ENCODE measurements at regions not wholly inside any gene's neighbourhood (a gene's known extent, or its start where the extent isn't known, plus 50 kb on each side); places are given as distances from the start of the nearest gene placed in this dataset.

GRCh38 chr2:163253621-163254285 is 415.2 kb upstream of the KCNH7 start:
- TF ChIP-seq CTCF (IDR thresholded peaks at IDR 0.05; ENCODE audit: insufficient read depth, low read length, poor library complexity, severe bottlenecking) (no peak), EZH2phosphoT487 (conservative IDR thresholded peaks at IDR 0.05; ENCODE audit: low read length) (no peak)
- Histone ChIP-seq H2AFZ (ENCODE audit: low read depth, low read length, severe bottlenecking) (no peak overlapping the region), H3K79me2 (ENCODE audit: insufficient read depth, low read length) (no peaks in the 10 kb centered on the region), H3K4me3 (ENCODE audit: insufficient read depth, low read length, poor library complexity, severe bottlenecking) (no peak overlapping the region), H4K20me1 (ENCODE audit: low read depth, low read length) (no peaks in the 10 kb centered on the region), H3K4me2 (ENCODE audit: low read depth, low read length, poor library complexity, severe bottlenecking) (no peak overlapping the region), H3K9ac (ENCODE audit: low read length) (no peak overlapping the region), H3K9me2 (replicated peaks; ENCODE audit: insufficient read depth, low read length) (no peaks in the 10 kb centered on the region), H3K9me3 (ENCODE audit: insufficient read depth, low read length) (no peaks in the 10 kb centered on the region), H3F3A (ENCODE audit: insufficient read depth) (no peaks in the 10 kb centered on the region), H3K27me3 (ENCODE audit: low read length) (no peaks in the 10 kb centered on the region), H3K36me3 (ENCODE audit: low read length) (no peaks in the 10 kb centered on the region), H3K27ac (ENCODE audit: low read depth, low read length) (no peak overlapping the region)

DNA sequence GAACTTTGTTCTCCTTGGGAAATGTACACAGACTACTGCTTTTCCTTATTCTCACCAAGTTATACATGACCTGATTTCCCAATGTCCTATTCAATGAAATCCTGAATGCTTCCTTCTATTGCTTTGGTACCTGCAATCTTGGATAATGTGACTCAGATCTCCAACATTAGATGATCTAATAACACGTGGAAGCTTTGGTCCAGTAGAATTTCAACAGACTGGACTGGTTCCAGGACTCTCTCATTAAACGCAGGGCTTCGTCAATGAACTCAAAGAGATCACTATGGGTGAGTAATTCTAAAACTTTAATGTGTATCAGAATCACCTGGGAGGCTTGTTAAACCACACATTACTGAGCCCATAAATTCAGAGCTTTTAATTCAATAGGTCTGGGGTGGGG is 413.6 kb upstream of the KCNH7 start:
- H3K9ac ChIP-seq (ENCODE audit: low read length): no peak overlapping the region
- no peaks in the 10 kb centered on the region for H3F3A ChIP-seq (ENCODE audit: insufficient read depth)
- TF ChIP-seq CTCF (IDR thresholded peaks at IDR 0.05; ENCODE audit: insufficient read depth, low read length, poor library complexity, severe bottlenecking) (no peak), EZH2phosphoT487 (conservative IDR thresholded peaks at IDR 0.05; ENCODE audit: low read length) (no peak)
- H3K27ac ChIP-seq (ENCODE audit: low read depth, low read length): no peak overlapping the region
- H2AFZ ChIP-seq (ENCODE audit: low read depth, low read length, severe bottlenecking): no peak overlapping the region
- no peaks in the 10 kb centered on the region for H3K36me3 ChIP-seq (ENCODE audit: low read length)
- no peaks in the 10 kb centered on the region for H3K9me2 ChIP-seq (replicated peaks; ENCODE audit: insufficient read depth, low read length)
- no peaks in the 10 kb centered on the region for H4K20me1 ChIP-seq (ENCODE audit: low read depth, low read length)
- no peak overlapping the region for H3K4me2 ChIP-seq (ENCODE audit: low read depth, low read length, poor library complexity, severe bottlenecking)
- no peaks in the 10 kb centered on the region for H3K9me3 ChIP-seq (ENCODE audit: insufficient read depth, low read length)
- H3K4me3 ChIP-seq (ENCODE audit: insufficient read depth, low read length, poor library complexity, severe bottlenecking): no peak overlapping the region
- no peaks in the 10 kb centered on the region for H3K79me2 ChIP-seq (ENCODE audit: insufficient read depth, low read length)
- no peaks in the 10 kb centered on the region for H3K27me3 ChIP-seq (ENCODE audit: low read length)

DNA sequence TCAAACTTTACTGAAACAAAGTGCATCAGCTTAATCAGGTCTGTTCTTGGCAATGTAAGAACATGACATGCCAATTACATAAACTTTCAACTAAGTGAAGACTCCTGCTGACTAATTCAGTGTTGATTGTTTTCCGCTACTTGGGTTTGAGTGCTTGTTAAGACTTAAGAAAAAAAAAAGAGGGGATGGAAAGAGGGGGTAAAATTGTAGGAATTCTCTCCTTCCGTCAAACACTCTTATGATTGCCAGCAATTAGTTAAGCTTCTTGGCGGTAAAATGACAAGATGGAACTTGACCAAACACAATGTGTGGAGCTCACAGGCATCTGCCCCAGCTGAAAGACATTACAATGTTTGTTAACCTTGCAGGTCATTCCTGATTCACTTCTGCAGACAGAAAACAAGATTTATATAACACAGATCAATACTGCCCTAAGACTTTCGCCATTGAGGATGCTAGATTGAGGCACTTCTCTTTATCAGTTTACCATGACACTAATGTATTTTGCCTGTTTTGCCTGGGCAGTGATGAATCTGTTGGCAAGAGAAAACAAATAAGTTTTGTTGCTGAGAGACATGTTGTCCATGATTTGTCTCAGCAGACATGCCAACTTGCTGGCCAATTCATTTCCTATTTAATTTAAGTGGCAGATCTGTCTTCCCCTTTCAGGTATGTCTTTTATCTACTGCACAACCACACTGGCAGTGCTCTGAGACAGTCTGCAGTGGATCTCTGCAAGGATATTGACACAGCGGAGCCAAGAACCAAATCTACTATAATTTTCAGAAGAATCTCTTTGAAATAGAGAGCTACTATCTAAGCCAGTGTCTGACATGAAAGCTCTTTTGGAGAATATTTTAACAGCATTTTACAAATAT is 410.0 kb upstream of the KCNH7 start:
- Histone ChIP-seq H4K20me1 (ENCODE audit: low read depth, low read length) (no peaks in the 10 kb centered on the region), H3K27ac (ENCODE audit: low read depth, low read length) (no peak overlapping the region), H2AFZ (ENCODE audit: low read depth, low read length, severe bottlenecking) (no peak overlapping the region), H3K9me2 (replicated peaks; ENCODE audit: insufficient read depth, low read length) (no peaks in the 10 kb centered on the region; the same call in 1 of the 2 replicates), H3K4me3 (ENCODE audit: insufficient read depth, low read length, poor library complexity, severe bottlenecking) (no peak overlapping the region), H3K4me2 (ENCODE audit: low read depth, low read length, poor library complexity, severe bottlenecking) (no peak overlapping the region), H3K79me2 (ENCODE audit: insufficient read depth, low read length) (no peaks in the 10 kb centered on the region), H3K9ac (ENCODE audit: low read length) (no peak overlapping the region), H3K36me3 (ENCODE audit: low read length) (no peaks in the 10 kb centered on the region), H3K9me3 (ENCODE audit: insufficient read depth, low read length) (no peaks in the 10 kb centered on the region), H3F3A (ENCODE audit: insufficient read depth) (no peaks in the 10 kb centered on the region), H3K27me3 (ENCODE audit: low read length) (no peaks in the 10 kb centered on the region)
- TF ChIP-seq EZH2phosphoT487 (conservative IDR thresholded peaks at IDR 0.05; ENCODE audit: low read length) (no peak), CTCF (IDR thresholded peaks at IDR 0.05; ENCODE audit: insufficient read depth, low read length, poor library complexity, severe bottlenecking) (no peak)
